Stomach (tissue), 4 donors: ENCODE measurements at regions not wholly inside any gene's neighbourhood (a gene's known extent, or its start where the extent isn't known, plus 50 kb on each side); places are given as distances from the start of the nearest gene placed in this dataset.

Experiments used
- CTCF ChIP-seq, 7 experiments: fragments of 450-650 bp in 4 of 7; fragments of 200-600 bp in 3 of 7; sonication (generic) in 3 of 7; IDR thresholded peaks; one replicate each; pipeline ENCODE4 v1.5.1; 2016 to 2019; ENCODE audit warnings: antibody characterized with exemption in 7 of 7, control low read depth in 2 of 7, mild to moderate bottlenecking in 1 of 7
- EP300 ChIP-seq: sonication (generic); formaldehyde crosslinking; IDR thresholded peaks from one replicate; pipeline ENCODE4 v1.6.1; 2017; ENCODE audit warnings: antibody characterized with exemption
- POLR2A ChIP-seq, 4 donors: fragments of 450-650 bp; IDR thresholded peaks; one replicate each; pipeline ENCODE4 v1.6.1; 2016; ENCODE audit warnings: antibody characterized with exemption in 4 of 4, control low read depth in 2 of 4, mild to moderate bottlenecking in 1 of 4, moderate library complexity in 1 of 4
- POLR2AphosphoS5 ChIP-seq, 3 donors: sonication (generic); formaldehyde crosslinking; IDR thresholded peaks; one replicate each; pipeline ENCODE4 v1.6.1; 2016; ENCODE audit warnings: antibody characterized with exemption in 3 of 3

GRCh38 chr11:95688015-95688414 lies 101.6 kb downstream of the FAM76B start:
- no peak for TF ChIP-seq POLR2A (IDR thresholded peaks at IDR 0.05)
- TF ChIP-seq CTCF (IDR thresholded peaks at IDR 0.05) = no peak
- no peak for TF ChIP-seq POLR2AphosphoS5 (IDR thresholded peaks at IDR 0.05)
- no peak for TF ChIP-seq EP300
